ENCODE measurements at regions not wholly inside any gene's neighbourhood (a gene's known extent, or its start where the extent isn't known, plus 50 kb on each side); places are given as distances from the start of the nearest gene placed in this dataset.

GRCh38 chr2:136248242-136248641, 130.3 kb upstream of the CXCR4 start:
- no peak overlapping the region for H2BK15ac ChIP-seq (ENCODE audit: low read depth, low read length)
- no peak overlapping the region for H2AFZ ChIP-seq (ENCODE audit: low read length)
- no peak for DNase-seq
- no peak overlapping the region for H3K4me2 ChIP-seq (ENCODE audit: insufficient read depth, insufficient read length, low read length)
- H3K79me1 ChIP-seq (ENCODE audit: insufficient read depth, low read depth, low read length, poor library complexity, severe bottlenecking) = no peaks in the 10 kb centered on the region
- H3K56ac ChIP-seq (ENCODE audit: insufficient read length, low read depth, low read length) = no peak overlapping the region
- H3K4me1 ChIP-seq (ENCODE audit: insufficient read depth, low read length) = no peaks in the 10 kb centered on the region
- H3K27me3 Mint-ChIP-seq (ENCODE audit: low read depth) = no peaks in the 10 kb centered on the region
- H2BK20ac ChIP-seq (ENCODE audit: low read depth, low read length, poor library complexity, severe bottlenecking) = no peak overlapping the region
- no peak overlapping the region for H3K18ac ChIP-seq (ENCODE audit: insufficient read length, low read depth, low read length)
- H3K9ac ChIP-seq (ENCODE audit: extremely low read depth, insufficient read length, low read length) = no peak overlapping the region
- no CpG with 5 or more reads among the region's 2 CpGs for WGBS (ENCODE audit: extremely low coverage, insufficient read length, low lambda C conversion rate)
- no peaks in the 10 kb centered on the region for H3K9me3 ChIP-seq (ENCODE audit: control insufficient read depth, low read depth, low read length)
- no peaks in the 10 kb centered on the region for H3K79me2 ChIP-seq (ENCODE audit: insufficient read depth, low read length)
- no peaks in the 10 kb centered on the region for H3K23me2 ChIP-seq (ENCODE audit: insufficient read length, low read depth, low read length, poor library complexity, severe bottlenecking)
- H3K27me3 ChIP-seq (ENCODE audit: insufficient read depth, low read length) = no peaks in the 10 kb centered on the region
- no peak overlapping the region for H4K91ac ChIP-seq (ENCODE audit: insufficient read length, low read depth, low read length)
- no peaks in the 10 kb centered on the region; a peak in 1 of 5 replicates for H3K9me3 Mint-ChIP-seq
- H2BK12ac ChIP-seq (ENCODE audit: insufficient read length, low read depth, low read length) = no peak overlapping the region
- H3K27ac Mint-ChIP-seq = no peak overlapping the region
- no peak overlapping the region for H3K14ac ChIP-seq (ENCODE audit: insufficient read depth, low read length)
- H4K5ac ChIP-seq (ENCODE audit: insufficient read length, low read depth, low read length) = no peak overlapping the region
- no peak overlapping the region for H3T11ph ChIP-seq (ENCODE audit: low read length)
- H3K4me3 Mint-ChIP-seq = no peak overlapping the region
- H4K8ac ChIP-seq (replicated peaks; ENCODE audit: insufficient read length, low read depth, low read length) = no peak overlapping the region
- H2BK120ac ChIP-seq (ENCODE audit: low read depth, low read length, poor library complexity, severe bottlenecking) = no peak overlapping the region
- H3K23ac ChIP-seq (ENCODE audit: insufficient read length, low read depth, low read length) = no peak overlapping the region
- no peak overlapping the region for H2AK5ac ChIP-seq (ENCODE audit: insufficient read length, low read length)
- no peak for TF ChIP-seq CTCF (conservative IDR thresholded peaks at IDR 0.05)
- H3K4ac ChIP-seq (ENCODE audit: low read depth, low read length) = no peak overlapping the region
- no peaks in the 10 kb centered on the region for H4K20me1 ChIP-seq (ENCODE audit: control insufficient read depth, insufficient read depth, insufficient read length)
- peaks cover 7 to 10% of the 10 kb centered on the region in 2 experiments for H3K4me1 Mint-ChIP-seq
- no peak overlapping the region for H2BK5ac ChIP-seq (ENCODE audit: insufficient read length, low read length)
- no peak overlapping the region for H3K27ac ChIP-seq (ENCODE audit: insufficient read length, low read depth, low read length)
- no peaks in the 10 kb centered on the region for H3K36me3 Mint-ChIP-seq (ENCODE audit: insufficient read depth in 1 of 3, low read depth in 3 of 3)
